ENCODE measurements at regions not wholly inside any gene's neighbourhood (a gene's known extent, or its start where the extent isn't known, plus 50 kb on each side); places are given as distances from the start of the nearest gene placed in this dataset.

- TF ChIP-seq AFF4 (CRISPR knock-in tag; IDR thresholded peaks at IDR 0.05; ENCODE audit: borderline replicate concordance) (no peak), NFYB (CRISPR knock-in tag; conservative IDR thresholded peaks at IDR 0.05; ENCODE audit: low read depth) (no peak), NR3C1 (CRISPR knock-in tag; conservative IDR thresholded peaks at IDR 0.05; ENCODE audit: low read depth) (no peak), CTCF (IDR thresholded peaks at IDR 0.05) (no peak), PREB (CRISPR knock-in tag; IDR thresholded peaks at IDR 0.05; ENCODE audit: borderline replicate concordance) (no peak), TEAD4 (CRISPR knock-in tag; IDR thresholded peaks at IDR 0.05) (no peak), FOXP4 (CRISPR knock-in tag; IDR thresholded peaks at IDR 0.05) (no peak), CDX4 (CRISPR knock-in tag; IDR thresholded peaks at IDR 0.05; ENCODE audit: borderline replicate concordance) (no peak), ZBTB21 (CRISPR knock-in tag; IDR thresholded peaks at IDR 0.05; ENCODE audit: borderline replicate concordance) (no peak), ZNF423 (CRISPR knock-in tag; IDR thresholded peaks at IDR 0.05) (no peak), E2F1 (CRISPR knock-in tag; IDR thresholded peaks at IDR 0.05) (no peak), NR2C2 (CRISPR knock-in tag; IDR thresholded peaks at IDR 0.05) (no peak), ETV6 (CRISPR knock-in tag; IDR thresholded peaks at IDR 0.05) (no peak), E2F4 (CRISPR knock-in tag; IDR thresholded peaks at IDR 0.05; ENCODE audit: borderline replicate concordance, low read depth) (no peak)
These were observed 476.1 kb upstream of the PTPRD start for GRCh38 chr9:11088821-11089374.
